Suppressor macrophage treated with lipopolysaccharide for 1 hour (primary cell): ENCODE measurements at regions not wholly inside any gene's neighbourhood (a gene's known extent, or its start where the extent isn't known, plus 50 kb on each side); places are given as distances from the start of the nearest gene placed in this dataset.

Experiments used
- DNase-seq, 3 donors: peaks; one replicate each; pipeline ENCODE4 v3.0.0-alpha.2; 2020 to 2022

GRCh38 chr5:2196989-2197619 lies 314.4 kb upstream of the IRX4 start:
- DNase-seq: no peak

DNA sequence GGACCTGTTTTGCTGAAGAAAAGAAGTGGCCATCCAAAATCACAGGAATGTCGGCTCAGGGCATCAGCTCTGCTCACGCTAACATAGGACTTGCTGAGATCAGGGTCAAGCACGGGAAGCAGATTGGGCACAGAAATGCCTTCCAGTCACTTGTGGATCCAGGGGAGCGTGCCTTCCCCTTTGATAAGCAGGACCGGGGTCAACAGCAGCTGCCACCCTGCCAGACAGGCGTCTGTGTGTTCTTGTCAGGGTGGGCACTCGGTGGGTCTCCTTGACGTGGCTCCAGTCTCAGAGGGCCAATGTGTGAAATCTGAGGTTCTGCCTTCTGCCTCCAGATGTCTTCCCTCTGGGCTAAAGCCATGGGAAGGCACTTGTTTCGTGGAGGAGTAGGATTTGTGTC lies 313.7 kb upstream of the IRX4 start:
- DNase-seq: no peak

- no peak for DNase-seq
These were observed 312.2 kb upstream of the IRX4 start for GRCh38 chr5:2194949-2195348.

- DNase-seq: no peak
These were observed 311.5 kb upstream of the IRX4 start for GRCh38 chr5:2194236-2194555.

DNA sequence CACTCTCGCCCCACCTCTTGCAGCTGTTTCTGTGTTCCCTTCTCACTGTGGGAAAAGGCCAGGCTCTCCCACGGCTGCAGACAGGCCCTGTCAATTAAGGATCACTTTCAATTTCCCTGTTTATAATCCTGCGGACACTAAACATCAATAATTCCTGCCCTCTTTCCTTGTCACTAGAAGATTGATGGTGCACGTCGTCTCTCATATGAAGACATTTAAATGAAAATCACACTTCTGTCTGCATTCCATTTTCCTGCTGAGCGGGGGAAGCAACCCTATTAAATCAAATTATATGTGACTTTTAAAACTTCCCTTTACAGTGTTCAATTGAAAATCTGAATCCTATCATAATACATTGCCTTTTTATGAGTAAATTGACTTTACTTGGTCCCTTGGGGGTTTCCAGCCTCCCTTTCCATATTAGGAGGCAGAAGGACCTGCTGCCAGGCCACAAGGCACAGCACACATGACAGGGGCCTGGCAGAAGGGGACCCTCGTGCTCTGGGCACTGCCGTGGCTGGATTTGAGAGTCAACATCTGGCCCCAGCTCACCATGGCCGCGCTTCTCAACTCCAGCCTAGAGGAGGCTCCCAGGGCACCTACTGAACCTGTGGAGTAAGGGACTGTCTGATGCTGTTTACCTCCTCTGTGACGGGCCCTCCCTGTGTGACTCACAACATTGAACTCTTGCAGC lies 311.0 kb upstream of the IRX4 start:
- no peak for DNase-seq

- no peak for DNase-seq
These were observed 310.4 kb upstream of the IRX4 start for GRCh38 chr5:2193142-2193541.

DNA sequence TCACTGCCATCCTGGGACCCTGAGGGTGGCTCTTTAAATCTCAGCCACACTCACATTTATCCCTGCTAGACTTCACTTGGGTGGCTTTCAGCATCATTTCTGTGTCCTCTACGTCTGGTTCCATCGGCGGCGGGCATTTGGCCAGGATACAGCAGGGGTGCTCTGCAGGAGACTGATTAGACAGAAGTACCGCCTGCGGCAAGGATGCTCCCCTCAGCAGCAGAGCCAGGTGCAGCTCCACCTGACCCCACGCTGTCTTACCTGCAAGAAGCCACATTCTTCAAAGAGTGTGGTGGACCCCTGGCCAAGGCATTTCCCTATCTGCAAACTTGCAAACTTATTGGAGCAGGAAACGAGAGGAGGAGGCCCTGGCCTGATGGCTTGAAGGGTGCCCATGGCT lies 309.8 kb upstream of the IRX4 start:
- DNase-seq: no peak

GRCh38 chr5:2191972-2192371 lies 309.2 kb upstream of the IRX4 start:
- no peak for DNase-seq

DNA sequence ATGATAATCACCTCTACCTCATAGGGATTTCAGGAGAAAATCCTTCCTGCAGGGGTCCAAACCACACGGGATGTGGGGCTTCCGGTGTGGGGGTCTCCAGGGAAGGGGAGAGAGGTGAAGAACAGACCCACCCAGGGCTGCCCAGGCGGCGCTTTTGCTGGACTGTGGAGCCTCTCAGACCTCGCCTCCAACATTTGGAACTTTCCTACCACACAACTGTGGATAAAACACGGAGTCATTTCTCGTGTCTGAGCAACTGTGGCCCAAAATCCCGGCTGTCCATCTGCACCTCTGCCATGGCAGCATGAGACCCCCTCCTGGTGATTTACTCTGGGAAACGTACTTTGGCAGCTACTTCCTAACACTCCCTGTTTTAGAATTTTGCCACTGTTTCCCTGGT lies 307.8 kb upstream of the IRX4 start:
- no peak for DNase-seq

GRCh38 chr5:2188661-2189060 lies 305.9 kb upstream of the IRX4 start:
- no peak for DNase-seq

GRCh38 chr5:2188137-2188536 lies 305.4 kb upstream of the IRX4 start:
- DNase-seq: no peak

GRCh38 chr5:2187687-2188086 lies 305.0 kb upstream of the IRX4 start:
- DNase-seq: no peak

DNA sequence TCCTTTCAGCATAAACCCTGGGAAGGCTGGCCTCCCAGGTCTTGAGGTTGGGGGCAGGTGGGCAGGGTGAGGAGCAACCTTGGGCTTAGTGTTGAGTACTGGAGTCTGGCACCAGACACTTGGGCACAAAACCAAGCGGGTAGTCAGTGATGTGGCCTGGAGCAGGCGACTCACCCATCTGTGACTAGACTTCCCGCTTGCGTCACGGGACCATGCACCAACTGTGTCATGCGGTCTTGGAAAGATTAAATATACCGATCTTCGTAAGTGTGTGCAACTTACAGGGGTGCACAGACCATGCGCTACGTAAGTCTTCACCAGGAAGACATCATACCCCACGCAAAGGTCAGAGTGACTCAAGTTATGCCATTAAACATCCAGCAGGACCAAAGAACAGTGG lies 304.4 kb upstream of the IRX4 start:
- DNase-seq: no peak

DNA sequence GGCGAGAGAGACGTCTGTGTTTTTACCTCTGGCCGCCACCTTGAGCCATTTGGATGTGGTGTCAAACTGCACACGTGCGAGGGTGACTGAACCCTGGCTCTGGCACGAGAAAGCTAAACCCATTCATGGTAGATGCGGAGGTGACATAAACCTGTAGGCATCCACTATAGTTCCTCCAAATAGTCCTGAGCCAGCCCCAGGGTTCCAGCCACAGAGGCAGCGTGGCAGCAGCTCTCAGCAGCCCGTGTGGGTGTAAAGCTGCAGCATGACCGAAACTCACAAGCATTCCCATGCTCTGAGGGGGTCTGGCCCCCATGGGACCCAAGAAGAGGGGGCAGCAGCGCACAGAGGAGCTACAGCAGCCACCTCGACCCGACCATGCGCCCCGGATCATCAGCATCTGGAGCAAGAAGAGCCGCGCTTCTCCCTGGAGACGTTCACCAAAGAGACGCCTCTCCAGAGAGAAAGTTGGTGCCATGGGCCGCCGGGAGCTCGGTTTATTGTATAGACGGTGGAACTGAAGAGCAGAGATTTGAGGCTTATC lies 303.8 kb upstream of the IRX4 start:
- no peak for DNase-seq

GRCh38 chr5:2185646-2186471 lies 303.1 kb upstream of the IRX4 start:
- no peak for DNase-seq

- DNase-seq: no peak
These were observed 302.1 kb upstream of the IRX4 start for GRCh38 chr5:2184563-2185540.

DNA sequence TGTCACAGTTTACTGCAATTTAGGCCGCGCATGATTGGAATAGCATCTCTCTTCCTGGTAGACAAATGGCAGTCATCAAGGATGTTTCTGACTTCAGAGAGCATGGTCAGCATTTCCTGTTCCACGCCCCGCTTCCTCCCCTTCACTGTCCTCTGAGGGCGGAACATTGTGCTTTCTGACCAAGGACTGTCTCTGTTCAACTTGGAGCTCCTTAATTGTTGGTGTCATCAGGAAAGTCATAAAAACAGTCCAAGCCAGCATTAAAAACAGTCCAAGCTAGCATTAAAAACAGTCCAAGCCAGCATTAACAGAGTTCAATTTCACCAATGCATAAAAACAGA lies 301.3 kb upstream of the IRX4 start:
- no peak for DNase-seq

DNA sequence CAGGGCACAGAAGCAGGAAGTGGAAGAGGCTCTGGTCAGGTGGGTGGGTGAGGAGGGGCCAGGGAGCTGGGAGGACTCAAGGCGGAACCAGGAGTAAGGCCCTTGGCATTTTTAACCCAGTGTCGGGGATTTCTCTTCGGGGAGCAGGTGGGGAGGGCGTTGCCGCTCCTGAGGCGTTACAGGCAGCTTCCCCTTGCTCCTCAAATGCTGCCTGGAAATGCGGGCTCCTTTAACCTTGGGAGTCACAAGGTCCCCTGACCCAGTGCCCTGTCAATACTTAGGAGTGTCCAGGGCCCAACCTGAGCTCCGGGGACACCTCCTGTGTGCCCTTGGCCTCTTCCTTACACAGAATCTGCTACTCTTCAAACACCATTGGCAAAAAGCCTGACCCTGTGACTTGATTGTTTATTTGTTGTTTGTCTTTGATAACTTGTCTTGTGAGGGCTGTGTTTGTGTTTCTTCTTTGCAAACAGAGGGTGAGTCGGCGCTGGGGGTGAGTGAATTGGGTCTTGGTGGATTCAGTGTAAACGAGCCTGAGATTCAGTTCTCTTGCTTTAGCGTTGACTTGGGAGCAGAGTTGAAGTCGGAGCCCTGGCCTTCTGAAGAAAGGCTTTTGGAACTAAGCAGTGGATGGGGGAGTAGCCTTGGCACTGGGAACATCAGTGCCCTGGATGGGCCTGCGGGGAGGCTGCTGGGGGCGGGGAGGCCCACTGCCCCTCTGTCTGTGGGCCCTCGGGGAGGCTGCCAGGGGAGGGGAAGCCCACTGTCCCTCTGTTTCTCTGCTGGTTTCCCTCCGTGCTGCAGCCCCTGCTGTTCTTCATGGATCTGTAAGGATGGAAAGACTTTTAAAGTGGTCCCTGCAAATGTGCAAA lies 300.7 kb upstream of the IRX4 start:
- DNase-seq: no peak

DNA sequence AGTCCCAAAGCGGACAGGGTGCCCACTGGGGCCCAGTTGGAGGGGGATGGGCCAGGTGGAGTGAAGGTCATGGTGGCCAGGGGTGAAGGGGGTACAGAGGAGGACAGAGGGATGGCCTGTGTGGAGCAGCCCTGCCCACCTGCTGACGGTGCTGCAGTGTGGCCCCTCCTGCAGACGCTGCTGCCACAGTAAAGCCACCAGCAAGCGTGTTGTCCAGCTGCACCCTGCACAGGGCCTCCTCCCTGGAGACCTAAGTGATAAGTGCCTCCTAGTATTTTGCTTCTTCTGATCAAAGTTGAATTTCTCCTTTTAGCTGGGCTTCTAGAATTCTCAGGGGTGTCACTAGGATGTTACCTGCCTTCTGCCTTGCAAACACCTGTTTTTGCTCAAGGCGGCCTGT lies 299.3 kb upstream of the IRX4 start:
- no peak for DNase-seq

DNA sequence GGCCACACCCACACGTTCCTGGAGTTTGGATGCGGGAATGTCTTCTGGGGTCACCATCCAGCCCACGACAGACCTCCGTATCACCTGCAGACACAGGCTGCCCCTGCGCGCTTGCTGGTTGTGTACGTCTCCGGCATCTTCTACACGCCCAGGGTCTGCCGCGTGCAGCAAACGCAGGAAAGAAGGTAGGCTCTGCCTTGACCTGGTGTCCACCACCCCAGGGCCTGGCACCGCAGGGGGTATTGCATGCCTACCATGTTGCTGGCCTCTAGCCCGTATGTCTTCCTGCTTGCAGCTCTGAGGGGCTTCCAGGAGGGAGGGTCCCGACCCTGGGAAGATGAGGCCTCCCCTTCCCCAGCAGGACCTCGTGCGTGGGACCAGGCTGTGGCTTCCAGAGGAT lies 298.8 kb upstream of the IRX4 start:
- no peak for DNase-seq

- DNase-seq: no peak
These were observed 298.4 kb upstream of the IRX4 start for GRCh38 chr5:2181149-2181548.

GRCh38 chr5:2180456-2180855 lies 297.7 kb upstream of the IRX4 start:
- no peak for DNase-seq
